Nephron (organoid): ENCODE measurements at regions not wholly inside any gene's neighbourhood (a gene's known extent, or its start where the extent isn't known, plus 50 kb on each side); places are given as distances from the start of the nearest gene placed in this dataset.

Experiments used
- H3K27ac Mint-ChIP-seq, 3 experiments: 2 replicates each; pipeline ENCODE4 v1.8.0; 2020; ENCODE audit warnings: mixed read lengths in 3 of 3, mild to moderate bottlenecking in 2 of 3, moderate library complexity in 1 of 3
- H3K27me3 Mint-ChIP-seq: 2 replicates; pipeline ENCODE4 v1.8.0; 2021; ENCODE audit warnings: low read depth, mild to moderate bottlenecking, moderate library complexity, mixed read lengths
- H3K36me3 Mint-ChIP-seq: 2 replicates; pipeline ENCODE4 v1.8.0; 2020; ENCODE audit warnings: low read depth, mixed read lengths
- H3K4me1 Mint-ChIP-seq: 2 replicates; pipeline ENCODE4 v1.8.0; 2020; ENCODE audit warnings: mixed read lengths
- H3K4me3 Mint-ChIP-seq, 3 experiments: 2 replicates each; pipeline ENCODE4 v1.8.0; 2020; ENCODE audit warnings: mild to moderate bottlenecking in 3 of 3, mixed read lengths in 3 of 3, moderate library complexity in 2 of 3
- H3K9me3 Mint-ChIP-seq: 2 replicates; pipeline ENCODE4 v1.8.0; 2020; ENCODE audit warnings: mixed read lengths
- CTCF ChIP-seq, 3 experiments: fragments of 200-600 bp; sonication (generic); IDR thresholded peaks; one replicate each; pipeline ENCODE4 v1.5.0; 2021; ENCODE audit warnings: antibody characterized with exemption in 3 of 3; ENCODE audit not compliant: unreplicated experiment in 3 of 3

- peaks cover 3% of the 10 kb centered on the region for H3K9me3 Mint-ChIP-seq
- no peaks in the 10 kb centered on the region for H3K36me3 Mint-ChIP-seq
- H3K27ac Mint-ChIP-seq: no peak overlapping the region
- TF ChIP-seq CTCF (IDR thresholded peaks at IDR 0.05; ENCODE audit: unreplicated experiment in 3 of 3): no peak
- no peaks in the 10 kb centered on the region for H3K4me1 Mint-ChIP-seq
- no peak overlapping the region for H3K4me3 Mint-ChIP-seq
- H3K27me3 Mint-ChIP-seq: no peaks in the 10 kb centered on the region
Observed at GRCh38 chr2:21571686-21572085, 447.9 kb downstream of the TDRD15 start.

GRCh38 chr2:21580391-21580790, 456.6 kb downstream of the TDRD15 start:
- H3K27me3 Mint-ChIP-seq: no peaks in the 10 kb centered on the region
- no peak overlapping the region for H3K4me3 Mint-ChIP-seq
- H3K27ac Mint-ChIP-seq: no peak overlapping the region
- H3K9me3 Mint-ChIP-seq: peaks cover 3% of the 10 kb centered on the region
- no peaks in the 10 kb centered on the region for H3K36me3 Mint-ChIP-seq
- no peaks in the 10 kb centered on the region for H3K4me1 Mint-ChIP-seq
- no peak for TF ChIP-seq CTCF (IDR thresholded peaks at IDR 0.05; ENCODE audit: unreplicated experiment in 3 of 3)

- Mint-ChIP-seq H3K36me3 (no peaks in the 10 kb centered on the region), H3K9me3 (peaks cover 3% of the 10 kb centered on the region), H3K27me3 (no peaks in the 10 kb centered on the region), H3K4me3 (no peak overlapping the region), H3K4me1 (no peaks in the 10 kb centered on the region), H3K27ac (no peak overlapping the region)
- no peak for TF ChIP-seq CTCF (IDR thresholded peaks at IDR 0.05; ENCODE audit: unreplicated experiment in 3 of 3)
Observed at GRCh38 chr2:21585881-21586280, 462.1 kb downstream of the TDRD15 start.

- H3K9me3 Mint-ChIP-seq: no peaks in the 10 kb centered on the region
- H3K4me1 Mint-ChIP-seq: no peaks in the 10 kb centered on the region
- no peak overlapping the region for H3K4me3 Mint-ChIP-seq
- TF ChIP-seq CTCF (IDR thresholded peaks at IDR 0.05; ENCODE audit: unreplicated experiment in 3 of 3): no peak
- no peak overlapping the region for H3K27ac Mint-ChIP-seq
- no peaks in the 10 kb centered on the region for H3K36me3 Mint-ChIP-seq
- H3K27me3 Mint-ChIP-seq: peaks cover 4% of the 10 kb centered on the region
Observed at GRCh38 chr2:21590026-21590690, 466.4 kb downstream of the TDRD15 start.

- Mint-ChIP-seq H3K27ac (no peak overlapping the region), H3K9me3 (no peaks in the 10 kb centered on the region), H3K36me3 (no peaks in the 10 kb centered on the region), H3K4me3 (no peak overlapping the region), H3K4me1 (no peaks in the 10 kb centered on the region), H3K27me3 (peaks cover 4% of the 10 kb centered on the region)
- TF ChIP-seq CTCF (IDR thresholded peaks at IDR 0.05; ENCODE audit: unreplicated experiment in 3 of 3): no peak
Observed at GRCh38 chr2:21591926-21592325, 468.2 kb downstream of the TDRD15 start.

GRCh38 chr2:21599417-21599816, 475.6 kb downstream of the TDRD15 start:
- Mint-ChIP-seq H3K27ac (peak overlapping the region in 1 of 3 experiments; percentile 4), H3K4me1 (no peaks in the 10 kb centered on the region), H3K4me3 (no peak overlapping the region), H3K36me3 (no peaks in the 10 kb centered on the region), H3K9me3 (no peaks in the 10 kb centered on the region), H3K27me3 (no peaks in the 10 kb centered on the region)
- TF ChIP-seq CTCF (IDR thresholded peaks at IDR 0.05; ENCODE audit: unreplicated experiment in 3 of 3): no peak
